A549 (cell line): ENCODE measurements at regions not wholly inside any gene's neighbourhood (a gene's known extent, or its start where the extent isn't known, plus 50 kb on each side); places are given as distances from the start of the nearest gene placed in this dataset.
"Not testable (repeated sequence)": the region's sequence is repeated elsewhere in the genome, so short reads cannot be mapped to it uniquely, and the experiment has no call there.

Experiments
- BHLHE40 ChIP-seq: IDR thresholded peaks from 2 replicates; pipeline ENCODE4 v1.6.1; 2012; ENCODE audit warnings: low read depth, low read length, inconsistent platforms
- CTCF ChIP-seq: fragments of >200 bp; sonication (Bioruptor Twin); formaldehyde crosslinking; IDR thresholded peaks from 3 replicates; pipeline ENCODE4 v1.5.1; 2016
- EP300 ChIP-seq, 2 experiments: fragments of >200 bp; sonication (Bioruptor Twin); formaldehyde crosslinking; IDR thresholded peaks; 2 replicates in 1 of 2; 3 replicates in 1 of 2; pipeline ENCODE4 v1.6.1; 2016 to 2017
- JUN ChIP-seq, 2 experiments: fragments of >200 bp; sonication (Bioruptor Twin); formaldehyde crosslinking; IDR thresholded peaks; 2 replicates in 1 of 2; 3 replicates in 1 of 2; pipeline ENCODE4 v1.6.1; 2016 to 2017
- POLR2A ChIP-seq: IDR thresholded peaks from 2 replicates; pipeline ENCODE4 v1.6.1; 2012; ENCODE audit warnings: mild to moderate bottlenecking, low read length
- REST ChIP-seq: fragments of 200-600 bp; sonication (generic); IDR thresholded peaks from 2 replicates; pipeline ENCODE4 v1.6.1; 2016; ENCODE audit warnings: antibody characterized with exemption, mild to moderate bottlenecking, moderate library complexity
- TF ChIP-seq, protein P1 (sequence below): IDR thresholded peaks from 2 replicates; pipeline ENCODE4 v1.6.1; 2012

- not testable (repeated sequence) for TF ChIP-seq CTCF; EP300 (IDR thresholded peaks at IDR 0.05); BHLHE40; JUN (IDR thresholded peaks at IDR 0.05); REST; POLR2A
- TF ChIP-seq, protein P1, sequence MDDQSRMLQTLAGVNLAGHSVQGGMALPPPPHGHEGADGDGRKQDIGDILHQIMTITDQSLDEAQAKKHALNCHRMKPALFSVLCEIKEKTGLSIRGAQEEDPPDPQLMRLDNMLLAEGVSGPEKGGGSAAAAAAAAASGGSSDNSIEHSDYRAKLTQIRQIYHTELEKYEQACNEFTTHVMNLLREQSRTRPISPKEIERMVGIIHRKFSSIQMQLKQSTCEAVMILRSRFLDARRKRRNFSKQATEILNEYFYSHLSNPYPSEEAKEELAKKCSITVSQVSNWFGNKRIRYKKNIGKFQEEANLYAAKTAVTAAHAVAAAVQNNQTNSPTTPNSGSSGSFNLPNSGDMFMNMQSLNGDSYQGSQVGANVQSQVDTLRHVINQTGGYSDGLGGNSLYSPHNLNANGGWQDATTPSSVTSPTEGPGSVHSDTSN, result not testable (repeated sequence)
These were observed 205.8 kb downstream of the NPIPB11 start for GRCh38 chr16:29200681-29201080.
